ENCODE measurements at regions not wholly inside any gene's neighbourhood (a gene's known extent, or its start where the extent isn't known, plus 50 kb on each side); places are given as distances from the start of the nearest gene placed in this dataset.
"Not testable (repeated sequence)": the region's sequence is repeated elsewhere in the genome, so short reads cannot be mapped to it uniquely, and the experiment has no call there.

DNA sequence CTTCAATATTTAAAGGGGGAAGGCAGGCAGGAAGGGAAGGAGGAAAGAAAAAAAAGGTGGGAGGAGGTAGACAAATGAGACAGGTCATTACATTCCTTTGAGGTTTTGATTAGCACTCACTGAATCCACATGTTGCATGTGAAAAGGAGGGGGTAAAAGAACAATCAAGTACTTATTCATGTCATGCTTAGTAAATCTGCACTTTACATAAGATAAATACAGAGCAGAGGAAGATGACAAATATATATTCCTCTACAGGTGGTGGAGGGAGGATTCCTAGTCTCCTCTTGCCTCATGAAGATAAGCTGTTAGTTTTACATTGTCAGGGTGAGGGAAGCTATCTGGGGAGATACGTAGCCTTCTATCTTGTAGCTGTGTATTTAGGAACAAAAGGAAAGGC lies 1645.4 kb upstream of the SPRY2 start:
- peaks cover 51% of the 10 kb centered on the region for H3K9me3 Mint-ChIP-seq
- H3K4me1 Mint-ChIP-seq (ENCODE audit: low read depth), result no peaks in the 10 kb centered on the region
- H3K4me3 Mint-ChIP-seq, result no peak overlapping the region
- H3K27ac Mint-ChIP-seq, result no peak overlapping the region
- H3K27me3 Mint-ChIP-seq, result no peaks in the 10 kb centered on the region
- intact Hi-C loops (cut with micrococcal nuclease), result no loop called here
- no peaks in the 10 kb centered on the region for H3K36me3 Mint-ChIP-seq (ENCODE audit: low read depth)

DNA sequence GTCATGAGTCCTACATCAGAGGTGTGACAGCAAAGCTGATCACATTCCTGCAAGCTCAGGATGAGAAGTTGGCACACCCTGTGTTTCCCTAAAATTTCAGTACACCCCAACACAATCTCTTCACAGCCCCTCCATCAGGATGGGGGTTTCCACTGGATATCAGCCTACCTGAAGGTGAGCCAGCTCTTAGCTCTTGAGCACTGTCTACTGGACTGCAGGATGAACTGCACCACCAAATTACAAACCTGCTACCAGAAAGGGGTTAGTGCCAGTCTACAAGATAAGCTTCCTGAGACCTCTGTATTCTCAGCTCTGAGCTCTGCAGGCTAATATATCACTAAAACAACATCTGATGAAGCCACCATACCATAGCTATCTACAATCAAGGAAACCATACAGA lies 1616.2 kb upstream of the SPRY2 start:
- Mint-ChIP-seq H3K36me3 (ENCODE audit: low read depth) (no peaks in the 10 kb centered on the region), H3K4me3 (no peak overlapping the region), H3K27ac (no peak overlapping the region), H3K27me3 (no peaks in the 10 kb centered on the region), H3K9me3 (peaks cover 62% of the 10 kb centered on the region), H3K4me1 (ENCODE audit: low read depth) (no peaks in the 10 kb centered on the region)
- intact Hi-C loops (cut with micrococcal nuclease), result no loop called here

DNA sequence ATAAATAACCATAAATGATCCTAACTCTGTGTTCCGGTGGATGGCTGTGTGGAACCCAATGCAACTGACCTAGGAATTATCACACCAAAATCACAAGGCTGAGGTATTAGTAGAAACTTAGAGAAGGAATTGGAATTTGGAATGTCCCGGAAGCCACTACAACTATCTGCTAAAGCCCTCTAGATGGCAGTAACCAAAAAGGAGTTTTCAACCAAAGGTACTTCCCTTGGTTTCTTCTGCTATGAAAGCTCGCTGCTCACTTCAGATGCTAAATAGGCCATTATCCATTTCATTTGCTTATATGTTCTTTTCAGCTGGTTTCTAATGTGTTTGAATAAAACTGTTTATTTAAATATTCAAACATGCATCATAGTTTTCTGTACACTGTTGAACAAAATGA lies 1589.1 kb upstream of the SPRY2 start:
- no peak overlapping the region for H3K27ac Mint-ChIP-seq
- H3K4me1 Mint-ChIP-seq (ENCODE audit: low read depth), result no peaks in the 10 kb centered on the region
- no peak overlapping the region for H3K4me3 Mint-ChIP-seq
- no peaks in the 10 kb centered on the region for H3K9me3 Mint-ChIP-seq
- H3K27me3 Mint-ChIP-seq, result no peaks in the 10 kb centered on the region
- intact Hi-C loops (cut with micrococcal nuclease), result no loop called here
- H3K36me3 Mint-ChIP-seq (ENCODE audit: low read depth), result no peaks in the 10 kb centered on the region

DNA sequence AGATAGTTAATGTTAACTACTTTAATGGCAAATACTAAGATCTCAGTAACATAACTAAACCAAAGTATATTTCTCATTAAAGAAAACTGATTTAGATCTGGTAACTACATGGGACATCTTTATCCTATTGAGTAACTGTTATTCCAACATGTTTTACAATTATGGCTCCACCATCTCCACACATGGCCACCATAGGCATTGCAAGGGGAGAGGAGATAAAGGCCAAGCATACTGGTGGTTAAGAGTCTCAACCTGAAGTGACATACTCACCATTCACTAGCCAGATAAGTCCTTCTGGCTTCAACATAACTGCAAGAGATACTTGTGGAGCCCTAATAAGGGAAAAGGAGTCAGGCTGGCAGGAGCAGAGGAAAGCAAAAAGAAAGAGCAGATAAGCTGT lies 1586.4 kb upstream of the SPRY2 start:
- no peaks in the 10 kb centered on the region for H3K36me3 Mint-ChIP-seq (ENCODE audit: low read depth)
- no peak overlapping the region for H3K4me3 Mint-ChIP-seq
- H3K4me1 Mint-ChIP-seq (ENCODE audit: low read depth), result no peaks in the 10 kb centered on the region
- intact Hi-C loops (cut with micrococcal nuclease), result no loop called here
- no peaks in the 10 kb centered on the region for H3K9me3 Mint-ChIP-seq
- no peaks in the 10 kb centered on the region for H3K27me3 Mint-ChIP-seq
- H3K27ac Mint-ChIP-seq, result no peak overlapping the region

DNA sequence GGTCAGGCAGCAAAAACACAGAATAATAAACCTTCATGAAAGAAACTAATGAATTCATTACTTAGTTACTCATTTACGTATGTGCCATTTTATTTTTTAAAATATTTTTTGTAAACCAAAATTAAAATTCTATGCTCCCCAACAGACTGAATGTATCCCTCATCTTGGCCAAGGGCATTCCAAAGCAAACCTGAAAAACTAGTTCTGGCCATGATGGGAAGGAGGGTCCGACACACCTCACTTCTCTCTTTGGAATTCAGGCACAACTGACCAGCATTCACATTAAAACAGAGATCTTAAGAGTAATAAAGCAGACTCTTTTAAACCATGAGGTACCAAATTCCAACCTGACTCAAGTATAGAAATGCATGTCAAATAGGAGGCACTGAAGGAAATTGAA lies 1576.9 kb upstream of the SPRY2 start:
- Mint-ChIP-seq H3K4me1 (ENCODE audit: low read depth) (no peaks in the 10 kb centered on the region), H3K9me3 (peaks cover 22% of the 10 kb centered on the region), H3K27ac (no peak overlapping the region), H3K4me3 (no peak overlapping the region), H3K27me3 (no peaks in the 10 kb centered on the region), H3K36me3 (ENCODE audit: low read depth) (no peaks in the 10 kb centered on the region)
- intact Hi-C loops (cut with micrococcal nuclease), result no loop called here

DNA sequence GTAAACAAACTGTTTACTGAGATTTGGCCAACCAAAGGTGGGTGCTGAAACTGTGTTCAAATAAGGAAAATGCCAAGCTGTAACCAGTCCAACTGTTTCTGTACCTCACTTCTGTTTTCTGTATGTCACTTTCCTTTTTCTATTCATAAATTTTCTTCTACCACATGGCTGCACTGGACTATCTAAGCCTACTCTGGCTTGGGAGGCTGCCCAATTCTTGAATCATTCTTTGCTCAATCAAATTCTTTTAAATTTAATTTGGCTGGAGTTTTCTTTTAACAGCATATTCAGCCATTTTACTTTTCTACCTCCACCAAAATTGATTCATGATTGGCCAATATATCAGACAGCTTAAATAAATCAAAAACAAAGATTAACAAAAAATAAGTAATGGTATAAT lies 1575.5 kb upstream of the SPRY2 start:
- Mint-ChIP-seq H3K27me3 (no peaks in the 10 kb centered on the region), H3K4me3 (no peak overlapping the region), H3K27ac (no peak overlapping the region), H3K9me3 (peaks cover 25% of the 10 kb centered on the region), H3K36me3 (ENCODE audit: low read depth) (no peaks in the 10 kb centered on the region), H3K4me1 (ENCODE audit: low read depth) (no peaks in the 10 kb centered on the region)
- intact Hi-C loops (cut with micrococcal nuclease), result no loop called here

DNA sequence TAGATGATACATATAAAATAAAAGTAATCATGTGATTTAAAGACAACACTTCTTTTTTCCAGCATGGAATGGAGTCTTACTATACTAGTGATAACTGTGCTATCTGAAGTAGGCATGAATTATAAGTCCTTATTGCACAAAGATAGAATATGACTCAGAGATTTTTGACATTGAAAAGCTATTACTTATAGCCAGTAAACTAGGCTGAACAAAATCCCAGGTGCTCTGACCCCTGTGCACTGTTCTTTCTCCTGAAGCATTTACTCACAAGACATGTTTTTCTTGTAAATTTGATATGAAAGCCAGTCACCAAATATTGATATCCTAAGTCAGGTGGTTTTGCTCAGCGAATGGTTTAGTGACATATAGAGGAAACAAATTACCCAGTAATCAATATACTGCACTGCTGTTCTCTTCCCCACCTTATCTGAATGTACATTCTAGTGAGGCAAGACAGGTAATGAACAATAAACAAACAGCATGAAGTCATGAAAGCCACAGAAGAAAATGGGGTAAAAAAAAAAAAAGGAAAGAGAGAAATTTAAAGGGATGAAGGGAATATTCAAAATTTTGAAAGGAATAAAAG lies 1567.0 kb upstream of the SPRY2 start:
- intact Hi-C loops (cut with micrococcal nuclease), result no loop called here
- no peaks in the 10 kb centered on the region for H3K4me1 Mint-ChIP-seq (ENCODE audit: low read depth)
- H3K36me3 Mint-ChIP-seq (ENCODE audit: low read depth), result no peaks in the 10 kb centered on the region
- no peak overlapping the region for H3K27ac Mint-ChIP-seq
- H3K27me3 Mint-ChIP-seq, result no peaks in the 10 kb centered on the region
- H3K9me3 Mint-ChIP-seq, result peaks cover 16% of the 10 kb centered on the region
- H3K4me3 Mint-ChIP-seq, result no peak overlapping the region

DNA sequence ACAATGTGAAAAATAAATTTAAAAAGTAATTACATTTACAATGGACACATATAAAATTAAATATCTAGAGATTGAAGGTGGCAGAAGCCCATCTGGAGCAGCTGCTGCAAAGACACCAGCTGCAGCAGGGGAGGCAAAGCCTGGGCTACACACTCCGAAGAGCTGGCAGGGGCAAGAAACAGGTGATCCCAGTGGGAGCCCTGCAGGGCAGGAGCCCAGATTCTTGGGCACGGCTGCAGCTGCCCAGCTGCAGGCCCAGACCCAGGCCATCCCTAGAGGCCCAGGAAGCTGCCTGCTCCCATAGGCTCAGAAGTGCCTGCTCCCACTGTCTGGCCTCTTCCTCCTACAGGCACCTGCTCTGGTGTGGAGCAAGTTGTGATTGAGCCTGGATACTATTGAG lies 1547.9 kb upstream of the SPRY2 start:
- Mint-ChIP-seq H3K4me3 (no peak overlapping the region), H3K4me1 (ENCODE audit: low read depth) (no peaks in the 10 kb centered on the region), H3K36me3 (ENCODE audit: low read depth) (no peaks in the 10 kb centered on the region), H3K27ac (no peak overlapping the region), H3K9me3 (peaks cover 50% of the 10 kb centered on the region), H3K27me3 (no peaks in the 10 kb centered on the region)
- intact Hi-C loops (cut with micrococcal nuclease), result no loop called here

DNA sequence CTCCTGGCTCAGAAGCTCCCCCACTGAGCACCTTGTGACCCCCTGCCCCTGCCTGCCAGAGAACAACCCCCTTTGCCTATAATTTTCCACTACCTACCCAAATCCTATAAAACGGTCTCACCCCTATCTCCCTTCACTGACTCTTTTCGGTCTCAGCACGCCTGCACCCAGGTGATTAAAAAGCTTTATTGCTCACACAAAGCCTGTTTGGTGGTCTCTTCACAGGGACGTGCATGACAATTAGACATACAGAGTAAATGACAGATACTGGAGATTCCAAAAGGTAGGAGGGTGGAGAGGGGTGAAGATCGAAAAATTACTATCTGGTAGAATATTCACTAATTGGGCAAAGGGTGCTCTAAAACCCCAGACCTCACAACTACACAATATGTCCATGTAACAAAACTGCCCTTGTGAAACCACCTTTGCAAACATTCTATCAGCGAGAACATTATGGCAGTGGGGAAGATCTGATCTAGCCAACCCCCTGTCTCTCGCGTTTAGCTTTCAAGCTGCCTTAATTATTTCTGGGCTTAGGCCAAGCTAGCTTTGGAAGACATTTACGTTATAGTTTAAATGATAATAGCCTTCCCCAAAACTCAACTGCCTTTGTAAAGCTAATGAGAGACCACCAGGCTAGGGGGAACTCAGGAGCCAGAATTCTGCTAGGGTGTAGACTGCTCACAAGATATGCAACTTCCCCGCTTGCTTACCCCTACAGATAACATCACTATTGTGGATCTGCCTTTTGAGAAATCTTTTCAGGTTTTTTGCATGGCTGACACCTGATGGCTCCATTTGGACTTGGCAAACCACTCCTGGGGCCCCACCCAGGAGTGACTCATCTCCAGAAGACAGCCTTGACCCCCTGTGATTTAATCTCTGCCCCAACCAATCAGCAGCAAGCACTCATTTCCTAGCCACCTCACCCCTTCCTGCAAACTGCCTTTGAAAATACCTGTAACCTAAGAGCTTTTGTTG lies 1534.0 kb upstream of the SPRY2 start:
- no peaks in the 10 kb centered on the region for H3K4me1 Mint-ChIP-seq (ENCODE audit: low read depth)
- no peaks in the 10 kb centered on the region for H3K36me3 Mint-ChIP-seq (ENCODE audit: low read depth)

DNA sequence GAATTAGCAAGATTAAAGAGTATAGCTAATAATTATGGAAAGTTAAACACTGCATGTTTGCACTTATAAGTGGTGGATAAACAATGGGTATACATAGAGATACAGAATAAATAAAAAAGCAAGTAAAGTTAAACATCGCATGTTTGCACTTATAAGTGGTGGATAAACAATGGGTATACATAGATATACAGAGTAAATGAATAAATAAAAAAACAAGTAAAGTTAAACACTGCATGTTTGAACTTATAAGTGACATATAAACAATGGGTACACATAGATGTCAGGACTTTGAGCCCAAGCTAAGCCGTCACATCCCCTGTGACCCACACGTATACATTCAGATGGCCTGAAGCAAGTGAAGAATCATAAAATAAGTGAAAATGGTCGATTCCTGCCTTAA lies 1533.3 kb upstream of the SPRY2 start:
- Mint-ChIP-seq H3K27ac (no peak overlapping the region), H3K9me3 (peaks cover 19% of the 10 kb centered on the region), H3K36me3 (ENCODE audit: low read depth) (no peaks in the 10 kb centered on the region), H3K27me3 (no peaks in the 10 kb centered on the region), H3K4me1 (ENCODE audit: low read depth) (no peaks in the 10 kb centered on the region), H3K4me3 (no peak overlapping the region)
- intact Hi-C loops (cut with micrococcal nuclease), result no loop called here

More for the DNA sequence above, 1534.0 kb upstream of the SPRY2 start:
- no peak overlapping the region for H3K27ac Mint-ChIP-seq
- no peak overlapping the region for H3K4me3 Mint-ChIP-seq
- no peaks in the 10 kb centered on the region for H3K27me3 Mint-ChIP-seq
- intact Hi-C loops (cut with micrococcal nuclease), result no loop called here
- peaks cover 12% of the 10 kb centered on the region for H3K9me3 Mint-ChIP-seq

DNA sequence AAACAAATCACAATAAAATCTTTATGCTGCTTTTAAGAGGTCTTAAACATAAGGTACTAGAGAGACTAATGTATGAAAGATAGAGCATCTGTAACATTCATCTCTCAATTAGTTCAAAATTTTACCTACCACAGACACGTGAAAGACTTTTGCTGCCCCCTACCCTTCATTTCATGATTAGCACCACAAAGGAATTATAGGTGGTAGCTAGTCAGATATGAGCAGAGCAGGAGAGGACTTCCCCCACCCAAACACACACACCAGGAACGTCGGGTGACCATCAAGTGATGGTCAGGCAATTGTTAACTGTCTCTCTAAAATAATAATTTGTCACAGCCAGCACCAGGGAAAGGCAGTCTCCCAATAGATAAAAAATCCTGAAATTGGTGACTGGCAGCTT lies 1531.7 kb upstream of the SPRY2 start:
- H3K4me1 Mint-ChIP-seq (ENCODE audit: low read depth), result no peaks in the 10 kb centered on the region
- intact Hi-C loops (cut with micrococcal nuclease), result no loop called here
- peaks cover 36% of the 10 kb centered on the region for H3K9me3 Mint-ChIP-seq
- no peak overlapping the region for H3K4me3 Mint-ChIP-seq
- H3K27ac Mint-ChIP-seq, result no peak overlapping the region
- no peaks in the 10 kb centered on the region for H3K36me3 Mint-ChIP-seq (ENCODE audit: low read depth)
- no peaks in the 10 kb centered on the region for H3K27me3 Mint-ChIP-seq

DNA sequence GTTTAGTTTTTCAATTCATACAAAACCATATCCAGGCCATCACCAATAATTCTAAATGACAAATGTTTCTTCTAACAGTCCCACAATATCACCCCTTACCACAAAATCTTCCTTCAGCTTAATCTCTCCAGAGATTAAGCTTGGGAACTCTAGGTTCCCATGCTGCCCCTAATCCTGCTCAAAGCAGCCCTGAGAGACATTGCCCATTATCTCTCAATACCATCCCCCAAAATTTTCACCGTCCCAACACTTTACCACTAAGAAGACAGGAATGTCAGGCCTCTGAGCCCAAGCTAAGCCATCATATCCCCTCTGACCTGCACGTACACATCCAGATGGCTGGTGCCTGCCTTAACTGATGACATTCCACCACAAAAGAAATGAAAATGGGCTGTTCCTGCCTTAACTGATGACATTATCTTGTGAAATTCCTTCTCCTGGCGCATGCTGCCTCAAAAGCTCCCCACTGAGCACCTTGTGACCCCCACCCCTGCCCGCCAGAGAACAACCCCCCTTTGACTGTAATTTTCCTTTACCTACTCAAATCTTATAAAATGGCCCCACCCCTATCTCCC lies 1530.9 kb upstream of the SPRY2 start:
- H3K27me3 Mint-ChIP-seq; H3K36me3 Mint-ChIP-seq (ENCODE audit: low read depth); H3K27ac Mint-ChIP-seq; intact Hi-C loops (cut with micrococcal nuclease); H3K4me1 Mint-ChIP-seq (ENCODE audit: low read depth); H3K4me3 Mint-ChIP-seq: not testable (repeated sequence)
- H3K9me3 Mint-ChIP-seq, result peaks cover 43% of the 10 kb centered on the region

DNA sequence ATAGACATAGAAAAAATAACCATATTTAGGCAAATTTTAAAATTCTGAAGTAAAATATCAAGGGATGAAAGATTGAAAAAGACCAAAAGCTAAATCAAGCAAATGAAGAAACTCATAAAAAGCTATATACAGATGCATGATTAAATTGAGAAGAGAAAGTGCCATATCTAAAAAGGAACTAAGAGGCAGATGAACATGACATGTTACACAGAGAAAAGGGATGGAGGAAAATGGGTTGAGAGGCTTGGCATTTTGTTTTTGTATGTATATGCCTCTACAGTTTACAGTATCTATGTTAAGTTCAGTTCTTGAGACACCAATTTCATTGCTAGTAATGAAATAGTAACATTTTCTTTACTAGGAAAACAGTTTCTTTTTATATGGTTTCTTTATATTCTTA lies 1507.4 kb upstream of the SPRY2 start:
- no peaks in the 10 kb centered on the region for H3K27me3 Mint-ChIP-seq
- H3K36me3 Mint-ChIP-seq (ENCODE audit: low read depth), result no peaks in the 10 kb centered on the region
- intact Hi-C loops (cut with micrococcal nuclease), result no loop called here
- H3K27ac Mint-ChIP-seq, result no peak overlapping the region
- H3K4me1 Mint-ChIP-seq (ENCODE audit: low read depth), result no peaks in the 10 kb centered on the region
- H3K4me3 Mint-ChIP-seq, result no peak overlapping the region
- H3K9me3 Mint-ChIP-seq, result no peaks in the 10 kb centered on the region

DNA sequence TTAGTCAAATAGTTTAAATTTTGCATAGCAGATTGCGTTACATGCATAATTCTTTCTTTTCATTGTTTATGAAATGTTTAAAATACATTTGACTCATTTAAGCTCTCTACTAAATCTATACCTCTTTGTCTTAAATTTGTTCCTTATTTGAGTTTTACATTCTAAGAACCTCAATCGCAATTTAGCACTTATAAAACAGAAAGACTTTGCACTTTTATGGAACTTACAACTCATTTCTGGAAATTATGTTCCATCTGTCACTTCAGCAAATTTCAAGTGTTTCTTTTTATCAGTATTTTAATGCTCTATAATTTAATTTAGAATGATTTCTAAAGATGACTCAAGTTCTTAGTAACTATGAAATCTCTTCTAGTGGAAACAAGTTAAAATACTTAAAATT lies 1505.8 kb upstream of the SPRY2 start:
- Mint-ChIP-seq H3K27me3 (no peaks in the 10 kb centered on the region), H3K4me3 (no peak overlapping the region), H3K4me1 (ENCODE audit: low read depth) (no peaks in the 10 kb centered on the region), H3K9me3 (peaks cover 10% of the 10 kb centered on the region), H3K36me3 (ENCODE audit: low read depth) (no peaks in the 10 kb centered on the region), H3K27ac (no peak overlapping the region)
- intact Hi-C loops (cut with micrococcal nuclease), result no loop called here

All from dendritic cell treated with granulocyte-macrophage colony-stimulating factor and Interleukin-4, amounts not matched to agents 40 ng/mL and 50 ng/mL, for 4 days (primary cell).